ENCODE measurements at regions not wholly inside any gene's neighbourhood (a gene's known extent, or its start where the extent isn't known, plus 50 kb on each side); places are given as distances from the start of the nearest gene placed in this dataset.

DNA sequence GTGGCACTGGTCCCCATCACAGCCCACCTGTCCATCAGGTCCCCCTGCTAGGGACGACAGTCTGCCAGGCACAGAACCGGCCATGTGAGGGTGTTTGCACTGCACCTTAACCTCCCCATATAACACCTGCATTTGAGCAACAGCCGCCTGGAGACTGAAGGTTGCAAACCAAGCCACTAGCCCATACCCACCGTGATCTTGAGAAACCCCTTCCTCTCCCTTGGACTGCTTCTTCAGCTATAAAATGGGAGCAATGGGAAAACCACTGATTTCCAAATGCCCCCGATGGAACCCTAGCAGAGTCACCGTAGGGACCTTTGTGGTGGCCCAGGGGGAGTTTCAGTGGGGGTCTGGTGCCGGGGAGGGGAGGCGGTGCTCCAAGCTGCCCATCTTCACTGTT lies 120.1 kb downstream of the NPTX2 start:
- Histone ChIP-seq H3K27me3 (no peaks in the 10 kb centered on the region), H3K36me3 (no peaks in the 10 kb centered on the region), H3K4me1 (no peaks in the 10 kb centered on the region), H3K9me3 (no peaks in the 10 kb centered on the region), H3K27ac (no peak overlapping the region), H3K4me3 (no peak overlapping the region)
- TF ChIP-seq POLR2A (IDR thresholded peaks at IDR 0.05) = no peak
- TF ChIP-seq, protein P1, sequence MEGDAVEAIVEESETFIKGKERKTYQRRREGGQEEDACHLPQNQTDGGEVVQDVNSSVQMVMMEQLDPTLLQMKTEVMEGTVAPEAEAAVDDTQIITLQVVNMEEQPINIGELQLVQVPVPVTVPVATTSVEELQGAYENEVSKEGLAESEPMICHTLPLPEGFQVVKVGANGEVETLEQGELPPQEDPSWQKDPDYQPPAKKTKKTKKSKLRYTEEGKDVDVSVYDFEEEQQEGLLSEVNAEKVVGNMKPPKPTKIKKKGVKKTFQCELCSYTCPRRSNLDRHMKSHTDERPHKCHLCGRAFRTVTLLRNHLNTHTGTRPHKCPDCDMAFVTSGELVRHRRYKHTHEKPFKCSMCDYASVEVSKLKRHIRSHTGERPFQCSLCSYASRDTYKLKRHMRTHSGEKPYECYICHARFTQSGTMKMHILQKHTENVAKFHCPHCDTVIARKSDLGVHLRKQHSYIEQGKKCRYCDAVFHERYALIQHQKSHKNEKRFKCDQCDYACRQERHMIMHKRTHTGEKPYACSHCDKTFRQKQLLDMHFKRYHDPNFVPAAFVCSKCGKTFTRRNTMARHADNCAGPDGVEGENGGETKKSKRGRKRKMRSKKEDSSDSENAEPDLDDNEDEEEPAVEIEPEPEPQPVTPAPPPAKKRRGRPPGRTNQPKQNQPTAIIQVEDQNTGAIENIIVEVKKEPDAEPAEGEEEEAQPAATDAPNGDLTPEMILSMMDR (IDR thresholded peaks at IDR 0.05) = no peak
- DNase-seq = no peak
- intact Hi-C loops (cut with DNase I) = no loop called here
- 82% methylated on average over 4 of the region's 8 CpGs for WGBS (ENCODE audit: insufficient coverage, low coverage, low lambda C conversion rate, missing lambda C conversion rate)
- ATAC-seq = no peak

DNA sequence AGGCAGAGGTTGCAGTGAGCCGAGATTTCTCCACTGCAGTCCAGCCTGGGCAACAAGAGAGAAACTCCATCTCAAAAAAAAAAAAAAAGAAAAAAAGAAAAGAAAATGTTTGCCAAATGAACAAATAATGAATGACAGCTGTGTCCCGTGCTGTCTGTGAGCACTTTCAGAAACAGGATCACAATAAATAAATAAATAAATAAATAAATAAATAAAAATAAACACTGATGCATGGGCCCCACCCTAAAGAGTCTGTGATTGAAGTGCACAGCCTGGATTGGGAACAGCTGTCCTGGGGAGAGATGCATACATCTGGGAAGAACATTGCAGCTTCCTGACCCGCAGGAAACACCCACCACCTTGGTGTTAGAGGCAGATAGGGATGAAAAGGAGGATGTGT lies 123.6 kb downstream of the NPTX2 start:
- Histone ChIP-seq H3K27me3 (no peaks in the 10 kb centered on the region), H3K4me3 (no peak overlapping the region), H3K4me1 (no peaks in the 10 kb centered on the region), H3K9me3 (no peaks in the 10 kb centered on the region), H3K36me3 (no peaks in the 10 kb centered on the region), H3K27ac (no peak overlapping the region)
- WGBS (ENCODE audit: insufficient coverage, low coverage, low lambda C conversion rate, missing lambda C conversion rate) = 70% methylated on average over 3 of the region's 3 CpGs
- no peak for ATAC-seq
- intact Hi-C loops (cut with DNase I) = loop anchor here in 1 of 2 donors (10.0 kb wide), 1 partner anchor 306 kb away; no protein-coding TSS in a partner anchor
- no peak for DNase-seq
- TF ChIP-seq POLR2A (IDR thresholded peaks at IDR 0.05) = no peak
- TF ChIP-seq, protein P1 (IDR thresholded peaks at IDR 0.05) = no peak

DNA sequence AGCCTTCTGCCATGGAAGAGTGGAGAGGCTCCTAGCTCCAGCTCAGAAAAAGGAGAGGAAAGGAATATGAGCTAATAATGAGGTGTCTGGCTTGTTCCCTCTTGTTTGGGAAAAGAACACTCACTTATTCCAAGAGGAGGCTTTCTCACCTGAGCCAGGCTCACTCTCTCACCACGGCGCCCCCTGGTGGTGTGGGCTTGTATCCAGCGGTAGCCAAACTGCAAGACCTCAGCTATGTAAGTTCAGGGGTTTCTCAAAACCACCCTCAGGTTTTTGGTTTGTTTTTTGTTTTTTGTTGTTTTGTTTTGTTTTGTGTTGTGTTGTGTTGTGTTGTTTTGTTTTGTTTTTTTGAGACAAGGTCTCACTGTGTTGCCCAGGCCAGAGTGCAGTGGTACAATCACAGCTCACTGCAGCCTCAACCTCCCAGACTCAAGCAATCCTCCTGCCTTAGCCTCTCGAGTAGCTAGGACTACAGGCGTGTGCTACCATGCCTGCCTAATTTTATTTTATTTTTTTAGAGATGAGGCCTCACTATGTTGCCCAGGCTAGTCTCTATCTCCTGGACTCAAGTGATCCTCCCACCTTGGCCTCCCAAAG lies 124.0 kb downstream of the TMEM130 start:
- intact Hi-C loops (cut with DNase I) = loop anchor here (5.0 to 10.0 kb wide), 2 partner anchors 311 to 314 kb away; no protein-coding TSS in a partner anchor
- ATAC-seq = peak; percentile 84 to 91 (median 86)
- no peak overlapping the region for H3K4me3 ChIP-seq
- H3K36me3 ChIP-seq = no peaks in the 10 kb centered on the region
- TF ChIP-seq, protein P1 (IDR thresholded peaks at IDR 0.05) = peak; percentile 75 to 91 (median 87)
- no peak for TF ChIP-seq POLR2A (IDR thresholded peaks at IDR 0.05)
- no peaks in the 10 kb centered on the region for H3K9me3 ChIP-seq
- peak; percentile 75 to 82 (median 81) for DNase-seq
- 18% methylated on average over 5 of the region's 5 CpGs for WGBS (ENCODE audit: insufficient coverage, low coverage, low lambda C conversion rate, missing lambda C conversion rate)
- no peak overlapping the region for H3K27ac ChIP-seq
- H3K4me1 ChIP-seq = no peaks in the 10 kb centered on the region
- no peaks in the 10 kb centered on the region for H3K27me3 ChIP-seq

DNA sequence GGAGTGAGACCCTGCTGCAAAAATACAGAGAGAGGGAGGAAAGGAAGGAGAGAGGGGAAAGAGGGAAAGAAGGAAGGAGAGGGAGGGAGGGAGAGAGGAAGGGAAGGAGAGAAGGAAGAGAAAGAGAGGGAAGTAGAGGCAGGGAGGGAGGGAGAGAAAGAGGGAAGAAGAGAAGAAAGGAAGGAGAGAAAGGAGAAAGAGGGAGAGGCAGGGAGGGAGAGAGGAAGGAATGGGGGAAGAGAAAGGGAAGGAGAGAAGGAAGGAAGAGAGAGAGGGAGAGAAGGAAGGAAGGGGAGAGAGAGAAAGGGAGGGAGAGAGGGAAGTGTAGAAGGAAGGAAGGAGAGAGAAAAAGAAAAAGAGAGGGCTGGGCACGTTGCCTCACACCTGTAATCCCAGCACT lies 121.7 kb downstream of the TMEM130 start:
- H3K4me3 ChIP-seq = no peak overlapping the region
- intact Hi-C loops (cut with DNase I) = loop anchor here (5.0 to 10.0 kb wide), 2 partner anchors 313 to 316 kb away; no protein-coding TSS in a partner anchor
- 0% methylated on average over 1 of the region's 1 CpG for WGBS (ENCODE audit: insufficient coverage, low coverage, low lambda C conversion rate, missing lambda C conversion rate)

More for the DNA sequence above, 121.7 kb downstream of the TMEM130 start:
- Histone ChIP-seq H3K9me3 (no peaks in the 10 kb centered on the region), H3K27me3 (no peaks in the 10 kb centered on the region), H3K4me1 (no peaks in the 10 kb centered on the region), H3K36me3 (no peaks in the 10 kb centered on the region), H3K27ac (no peak overlapping the region)
- TF ChIP-seq, protein P1 (IDR thresholded peaks at IDR 0.05) = no peak
- TF ChIP-seq POLR2A (IDR thresholded peaks at IDR 0.05) = no peak
- DNase-seq (no peak), ATAC-seq (no peak)
